ENCODE measurements at regions not wholly inside any gene's neighbourhood (a gene's known extent, or its start where the extent isn't known, plus 50 kb on each side); places are given as distances from the start of the nearest gene placed in this dataset.

DNA sequence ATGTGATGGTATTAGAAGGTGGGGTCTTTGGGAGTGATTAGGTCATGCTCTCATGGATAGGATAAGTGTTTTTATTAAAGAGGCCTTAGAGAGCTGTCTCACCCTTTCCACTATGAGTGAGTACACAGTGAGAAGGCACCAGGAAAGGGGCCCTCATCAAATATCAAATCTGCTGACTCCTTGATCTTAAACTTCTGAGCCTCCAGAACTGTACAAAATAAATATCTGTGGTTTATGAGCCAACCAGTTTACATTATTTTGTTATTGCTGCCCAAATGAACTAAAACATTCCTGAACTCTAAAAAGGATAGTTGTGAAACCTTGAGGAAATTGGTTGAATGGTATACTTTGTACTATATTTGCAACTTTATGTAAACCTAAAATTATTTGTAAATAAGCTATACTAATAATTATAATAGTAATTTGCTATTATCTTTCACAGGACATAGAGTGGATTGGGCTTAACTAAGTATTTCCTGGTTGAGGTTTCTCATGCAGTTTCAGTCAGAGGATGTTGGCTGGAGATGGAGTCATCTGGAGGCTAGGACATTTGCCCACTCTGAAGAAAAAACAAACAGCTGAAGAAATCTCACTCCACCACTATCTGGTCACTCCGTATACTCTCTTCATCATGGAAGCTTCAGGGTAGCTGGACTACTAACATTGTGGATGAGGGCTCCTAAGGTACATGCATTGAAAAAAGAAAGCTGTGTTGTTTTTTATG is 1068.6 kb upstream of the CADM2 start:
- DNase-seq (ENCODE audit: low read depth) = no peak
- H3K4me3 ChIP-seq (ENCODE audit: low read depth, low read length) = no peak overlapping the region
- TF ChIP-seq, protein P1, sequence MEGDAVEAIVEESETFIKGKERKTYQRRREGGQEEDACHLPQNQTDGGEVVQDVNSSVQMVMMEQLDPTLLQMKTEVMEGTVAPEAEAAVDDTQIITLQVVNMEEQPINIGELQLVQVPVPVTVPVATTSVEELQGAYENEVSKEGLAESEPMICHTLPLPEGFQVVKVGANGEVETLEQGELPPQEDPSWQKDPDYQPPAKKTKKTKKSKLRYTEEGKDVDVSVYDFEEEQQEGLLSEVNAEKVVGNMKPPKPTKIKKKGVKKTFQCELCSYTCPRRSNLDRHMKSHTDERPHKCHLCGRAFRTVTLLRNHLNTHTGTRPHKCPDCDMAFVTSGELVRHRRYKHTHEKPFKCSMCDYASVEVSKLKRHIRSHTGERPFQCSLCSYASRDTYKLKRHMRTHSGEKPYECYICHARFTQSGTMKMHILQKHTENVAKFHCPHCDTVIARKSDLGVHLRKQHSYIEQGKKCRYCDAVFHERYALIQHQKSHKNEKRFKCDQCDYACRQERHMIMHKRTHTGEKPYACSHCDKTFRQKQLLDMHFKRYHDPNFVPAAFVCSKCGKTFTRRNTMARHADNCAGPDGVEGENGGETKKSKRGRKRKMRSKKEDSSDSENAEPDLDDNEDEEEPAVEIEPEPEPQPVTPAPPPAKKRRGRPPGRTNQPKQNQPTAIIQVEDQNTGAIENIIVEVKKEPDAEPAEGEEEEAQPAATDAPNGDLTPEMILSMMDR (IDR thresholded peaks at IDR 0.05; ENCODE audit: insufficient read depth, low read length) = no peak

- H3K4me3 ChIP-seq (ENCODE audit: low read depth, low read length) = no peak overlapping the region
- TF ChIP-seq, protein P1 (IDR thresholded peaks at IDR 0.05; ENCODE audit: insufficient read depth, low read length) = no peak
- DNase-seq (ENCODE audit: low read depth) = no peak
These were observed 1068.0 kb upstream of the CADM2 start for GRCh38 chr3:83890763-83891135.

- no peak overlapping the region for H3K4me3 ChIP-seq (ENCODE audit: low read depth, low read length)
- TF ChIP-seq, protein P1 (IDR thresholded peaks at IDR 0.05; ENCODE audit: insufficient read depth, low read length) = no peak
- DNase-seq (ENCODE audit: low read depth) = no peak
These were observed 1064.6 kb upstream of the CADM2 start for GRCh38 chr3:83894223-83894622.

GRCh38 chr3:83895892-83896291 is 1062.9 kb upstream of the CADM2 start:
- DNase-seq (ENCODE audit: low read depth) = no peak
- TF ChIP-seq, protein P1 (IDR thresholded peaks at IDR 0.05; ENCODE audit: insufficient read depth, low read length) = no peak
- no peak overlapping the region for H3K4me3 ChIP-seq (ENCODE audit: low read depth, low read length)

DNA sequence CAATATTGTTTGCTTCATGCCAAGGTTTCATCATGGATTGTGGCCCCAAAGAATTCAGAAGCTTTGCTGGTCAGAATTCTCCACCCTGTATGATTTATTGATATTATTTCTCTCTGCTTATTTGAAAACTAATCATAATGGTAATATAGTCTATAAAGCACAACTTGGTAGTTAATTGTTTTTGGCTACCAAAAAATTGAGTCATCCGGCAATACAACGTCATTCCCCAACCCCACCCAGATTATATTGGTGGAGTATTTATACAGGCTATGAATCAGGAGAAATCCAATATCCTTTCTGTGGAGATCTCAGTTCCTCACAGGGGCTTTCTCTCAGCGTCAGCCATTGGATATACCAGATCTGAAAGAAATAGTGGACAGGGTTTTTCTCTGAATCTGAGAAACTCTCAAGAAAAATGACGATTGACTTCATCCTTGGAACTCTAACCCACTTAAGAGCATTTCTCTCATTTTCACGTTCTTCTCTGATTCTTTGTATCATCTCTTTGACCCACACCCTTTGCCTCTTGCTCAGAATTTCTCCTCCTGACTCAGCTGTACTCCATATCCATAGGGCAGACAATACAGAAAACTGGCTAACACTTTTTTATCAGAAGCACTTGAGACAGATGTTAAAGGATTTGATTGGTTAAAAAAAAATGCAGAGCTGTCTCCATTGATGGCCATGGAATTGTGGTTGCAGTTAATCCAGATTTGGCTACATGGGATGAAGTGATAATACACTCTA is 1055.8 kb upstream of the CADM2 start:
- H3K4me3 ChIP-seq (ENCODE audit: low read depth, low read length) = no peak overlapping the region
- no peak for DNase-seq (ENCODE audit: low read depth)
- TF ChIP-seq, protein P1 (IDR thresholded peaks at IDR 0.05; ENCODE audit: insufficient read depth, low read length) = no peak

- no peak for DNase-seq (ENCODE audit: low read depth)
- no peak overlapping the region for H3K4me3 ChIP-seq (ENCODE audit: low read depth, low read length)
- TF ChIP-seq, protein P1 (IDR thresholded peaks at IDR 0.05; ENCODE audit: insufficient read depth, low read length) = no peak
These were observed 1045.4 kb upstream of the CADM2 start for GRCh38 chr3:83913381-83913780.

Data from fibroblast of the aortic adventitia (primary cell).